SK-N-MC (cell line): ENCODE measurements at regions not wholly inside any gene's neighbourhood (a gene's known extent, or its start where the extent isn't known, plus 50 kb on each side); places are given as distances from the start of the nearest gene placed in this dataset.

ENCODE experiments used
- DNase-seq: peaks from one replicate; pipeline ENCODE4 v3.0.0-alpha.2; 2011; ENCODE audit warnings: low read depth, low spot score
- H3K27ac ChIP-seq: fragments of 200-600 bp; sonication (generic); 2 replicates; pipeline ENCODE4 v1.5.1; 2016; ENCODE audit warnings: mixed run types
- H3K36me3 ChIP-seq: fragments of 200-600 bp; sonication (generic); 2 replicates; pipeline ENCODE4 v1.6.1; 2017; ENCODE audit warnings: antibody characterized with exemption, low read length, mixed read lengths; ENCODE audit not compliant: insufficient read depth
- H3K4me3 ChIP-seq: fragments of 200-600 bp; sonication (generic); 2 replicates; pipeline ENCODE4 v1.5.1; 2016
- H3K9ac ChIP-seq: fragments of 200-600 bp; sonication (generic); 2 replicates; pipeline ENCODE4 v1.8.0; 2017; ENCODE audit warnings: mixed run types, mixed read lengths; ENCODE audit not compliant: insufficient read length
- H3K9me3 ChIP-seq: fragments of 200-600 bp; sonication (generic); 2 replicates; pipeline ENCODE4 v1.6.1; 2017; ENCODE audit warnings: low read depth, mild to moderate bottlenecking, antibody characterized with exemption, low read length, moderate library complexity, mixed read lengths
- EZH2 ChIP-seq: fragments of 200-600 bp; sonication (generic); IDR thresholded peaks from one replicate; pipeline ENCODE4 v1.6.1; 2017; ENCODE audit warnings: antibody characterized with exemption
- FOXP2 ChIP-seq: optimal IDR thresholded peaks from 2 replicates; pipeline ENCODE3; 2011; ENCODE audit warnings: mild to moderate bottlenecking, moderate library complexity; ENCODE audit not compliant: insufficient read depth; ENCODE audit errors: extremely low read length, control extremely low read depth
- POLR2AphosphoS5 ChIP-seq: IDR thresholded peaks from 2 replicates; pipeline ENCODE4 v1.6.1; 2012; ENCODE audit warnings: mild to moderate bottlenecking, low read depth, low read length, borderline replicate concordance

GRCh38 chr1:30172299-30172694, 551.1 kb downstream of the MATN1 start:
- no peaks in the 10 kb centered on the region for H3K9me3 ChIP-seq
- H3K4me3 ChIP-seq = no peak overlapping the region
- H3K36me3 ChIP-seq = no peaks in the 10 kb centered on the region
- H3K27ac ChIP-seq = no peak overlapping the region
- TF ChIP-seq FOXP2 (no peak), POLR2AphosphoS5 (no peak), EZH2 (no peak)
- no peak for DNase-seq
- no peak overlapping the region for H3K9ac ChIP-seq

GRCh38 chr1:30171537-30172298, 551.7 kb downstream of the MATN1 start:
- TF ChIP-seq POLR2AphosphoS5 (no peak), FOXP2 (no peak), EZH2 (no peak)
- H3K9me3 ChIP-seq = no peaks in the 10 kb centered on the region
- no peak overlapping the region for H3K4me3 ChIP-seq
- DNase-seq = no peak
- H3K36me3 ChIP-seq = no peaks in the 10 kb centered on the region
- H3K27ac ChIP-seq = no peak overlapping the region
- no peak overlapping the region for H3K9ac ChIP-seq

- TF ChIP-seq FOXP2 (no peak), POLR2AphosphoS5 (no peak), EZH2 (no peak)
- Histone ChIP-seq H3K9ac (no peak overlapping the region), H3K36me3 (no peaks in the 10 kb centered on the region), H3K4me3 (no peak overlapping the region), H3K27ac (no peak overlapping the region), H3K9me3 (no peaks in the 10 kb centered on the region)
- no peak for DNase-seq
These were observed 554.1 kb downstream of the MATN1 start for GRCh38 chr1:30169269-30169668.

GRCh38 chr1:30166174-30166573, 557.2 kb downstream of the MATN1 start:
- Histone ChIP-seq H3K36me3 (no peaks in the 10 kb centered on the region), H3K27ac (no peak overlapping the region), H3K4me3 (no peak overlapping the region), H3K9me3 (no peaks in the 10 kb centered on the region), H3K9ac (no peak overlapping the region)
- TF ChIP-seq FOXP2 (no peak), POLR2AphosphoS5 (no peak), EZH2 (no peak)
- no peak for DNase-seq

GRCh38 chr1:30165116-30165515, 558.3 kb downstream of the MATN1 start:
- TF ChIP-seq POLR2AphosphoS5 (no peak), FOXP2 (no peak), EZH2 (no peak)
- H3K36me3 ChIP-seq = no peaks in the 10 kb centered on the region
- H3K9ac ChIP-seq = no peak overlapping the region
- DNase-seq = no peak
- H3K27ac ChIP-seq = no peak overlapping the region
- H3K4me3 ChIP-seq = no peak overlapping the region
- no peaks in the 10 kb centered on the region for H3K9me3 ChIP-seq

- no peak overlapping the region for H3K4me3 ChIP-seq
- H3K9me3 ChIP-seq = no peaks in the 10 kb centered on the region
- H3K27ac ChIP-seq = no peak overlapping the region
- no peak overlapping the region for H3K9ac ChIP-seq
- DNase-seq = no peak
- no peak for TF ChIP-seq EZH2
- no peak for TF ChIP-seq POLR2AphosphoS5
- TF ChIP-seq FOXP2 = no peak
- H3K36me3 ChIP-seq = no peaks in the 10 kb centered on the region
These were observed 558.7 kb downstream of the MATN1 start for GRCh38 chr1:30164693-30165092.

GRCh38 chr1:30162565-30162964, 560.8 kb downstream of the MATN1 start:
- H3K4me3 ChIP-seq = no peak overlapping the region
- H3K9ac ChIP-seq = no peak overlapping the region
- no peak for DNase-seq
- no peak for TF ChIP-seq POLR2AphosphoS5
- no peak for TF ChIP-seq FOXP2
- no peak for TF ChIP-seq EZH2
- H3K9me3 ChIP-seq = no peaks in the 10 kb centered on the region
- no peaks in the 10 kb centered on the region for H3K36me3 ChIP-seq
- no peak overlapping the region for H3K27ac ChIP-seq

- Histone ChIP-seq H3K9ac (no peak overlapping the region), H3K9me3 (no peaks in the 10 kb centered on the region), H3K36me3 (no peaks in the 10 kb centered on the region), H3K4me3 (no peak overlapping the region), H3K27ac (no peak overlapping the region)
- DNase-seq = no peak
- TF ChIP-seq FOXP2 = no peak
These were observed 561.4 kb downstream of the MATN1 start for GRCh38 chr1:30161953-30162352.
